ENCODE measurements at regions not wholly inside any gene's neighbourhood (a gene's known extent, or its start where the extent isn't known, plus 50 kb on each side); places are given as distances from the start of the nearest gene placed in this dataset.

- DNase-seq = no peak
- no peaks in the 10 kb centered on the region for H3K36me3 Mint-ChIP-seq
- no peaks in the 10 kb centered on the region for H3K36me3 ChIP-seq (replicated peaks in 1 of 2; ENCODE audit: control insufficient read depth in 1 of 2, insufficient read depth in 2 of 2, low read length in 2 of 2)
- H3K27ac Mint-ChIP-seq = peak overlapping the region in 1 of 7 donors; percentile 28
- peaks cover 7% of the 10 kb centered on the region for H3K4me1 Mint-ChIP-seq
- intact Hi-C loops (cut with micrococcal nuclease) = no loop called here
- H3K27me3 ChIP-seq (ENCODE audit: control insufficient read depth in 2 of 2, insufficient read depth in 2 of 2, low read length in 2 of 2) = no peaks in the 10 kb centered on the region
- no peak overlapping the region for H3K4me2 ChIP-seq (replicated peaks; ENCODE audit: extremely low read depth, low read length, poor library complexity, severe bottlenecking)
- no peak overlapping the region for H2AFZ ChIP-seq (ENCODE audit: insufficient read depth, low read depth, low read length, poor library complexity, severe bottlenecking)
- no peak overlapping the region for H3K9ac ChIP-seq (ENCODE audit: insufficient read depth, low read length, poor library complexity, severe bottlenecking)
- H3K4me1 ChIP-seq (ENCODE audit: control insufficient read depth in 1 of 2, insufficient read depth in 2 of 2, low read length in 2 of 2) = peaks cover 3 to 4% of the 10 kb centered on the region in 2 donors
- TF ChIP-seq CTCF (IDR thresholded peaks at IDR 0.05) = no peak
- no peak overlapping the region for H3K4me3 Mint-ChIP-seq
- no peaks in the 10 kb centered on the region for H3K9me3 ChIP-seq (replicated peaks in 1 of 2; ENCODE audit: control insufficient read depth in 1 of 2, insufficient read depth in 1 of 2, low read length in 2 of 2)
- no peaks in the 10 kb centered on the region for H3K79me2 ChIP-seq (ENCODE audit: insufficient read depth, low read length)
- H3K27ac ChIP-seq (ENCODE audit: low read depth in 1 of 2, low read length in 2 of 2) = no peak overlapping the region
- H4K20me1 ChIP-seq (ENCODE audit: insufficient read depth, low read length) = no peaks in the 10 kb centered on the region
- peaks cover 3 to 14% (median 7%) of the 10 kb centered on the region in 7 donors for H3K9me3 Mint-ChIP-seq
- 33% methylated on average over 1 of the region's 7 CpGs for WGBS (ENCODE audit: insufficient coverage)
- no peak overlapping the region for H3K4me3 ChIP-seq (replicated peaks in 1 of 3; ENCODE audit: low read depth in 2 of 3, low read length in 3 of 3)
- H3K27me3 Mint-ChIP-seq (ENCODE audit: low read depth in 3 of 3) = peaks cover 0 to 3% (median 0%) of the 10 kb centered on the region in 3 donors
These were observed 99.6 kb downstream of the ODF2L start for GRCh38 chr1:86296305-86297205.

GRCh38 chr1:86289746-86290145 is 106.4 kb downstream of the ODF2L start:
- Histone ChIP-seq H3K36me3 (replicated peaks in 1 of 2; ENCODE audit: control insufficient read depth in 1 of 2, insufficient read depth in 2 of 2, low read length in 2 of 2) (no peaks in the 10 kb centered on the region), H4K20me1 (ENCODE audit: insufficient read depth, low read length) (no peaks in the 10 kb centered on the region), H3K9ac (ENCODE audit: insufficient read depth, low read length, poor library complexity, severe bottlenecking) (no peak overlapping the region), H3K4me3 (replicated peaks in 1 of 3; ENCODE audit: low read depth in 2 of 3, low read length in 3 of 3) (no peak overlapping the region), H2AFZ (ENCODE audit: insufficient read depth, low read depth, low read length, poor library complexity, severe bottlenecking) (no peak overlapping the region), H3K9me3 (replicated peaks in 1 of 2; ENCODE audit: control insufficient read depth in 1 of 2, insufficient read depth in 1 of 2, low read length in 2 of 2) (no peaks in the 10 kb centered on the region), H3K79me2 (ENCODE audit: insufficient read depth, low read length) (no peaks in the 10 kb centered on the region), H3K4me1 (ENCODE audit: control insufficient read depth in 1 of 2, insufficient read depth in 2 of 2, low read length in 2 of 2) (no peaks in the 10 kb centered on the region), H3K4me2 (replicated peaks; ENCODE audit: extremely low read depth, low read length, poor library complexity, severe bottlenecking) (no peak overlapping the region), H3K27ac (ENCODE audit: low read depth in 1 of 2, low read length in 2 of 2) (no peak overlapping the region), H3K27me3 (ENCODE audit: control insufficient read depth in 2 of 2, insufficient read depth in 2 of 2, low read length in 2 of 2) (no peaks in the 10 kb centered on the region)
- H3K4me3 Mint-ChIP-seq = no peak overlapping the region
- H3K27ac Mint-ChIP-seq = no peak overlapping the region
- DNase-seq = no peak
- TF ChIP-seq CTCF (IDR thresholded peaks at IDR 0.05) = no peak
- no CpG with 5 or more reads among the region's 1 CpG for WGBS (ENCODE audit: insufficient coverage)
- H3K27me3 Mint-ChIP-seq (ENCODE audit: low read depth in 3 of 3) = peaks cover 0 to 1% (median 0%) of the 10 kb centered on the region in 3 donors
- intact Hi-C loops (cut with micrococcal nuclease) = no loop called here
- H3K36me3 Mint-ChIP-seq = no peaks in the 10 kb centered on the region
- peaks cover 2% of the 10 kb centered on the region for H3K4me1 Mint-ChIP-seq
- H3K9me3 Mint-ChIP-seq = peaks cover 2 to 7% (median 3%) of the 10 kb centered on the region in 7 donors

All from CD14-positive monocyte (primary cell).